Activated CD4-positive, alpha-beta T cell treated with anti-CD3 and anti-CD28 coated beads, Interleukin-2, amount 10 ng/mL, durations not matched to agents 7 days and 5 days (primary cell): ENCODE measurements at regions not wholly inside any gene's neighbourhood (a gene's known extent, or its start where the extent isn't known, plus 50 kb on each side); places are given as distances from the start of the nearest gene placed in this dataset.

Experiments used
- CTCF ChIA-PET: fragments of 350-600 bp; sonication (Branson Sonifier 250); formaldehyde crosslinking; loops from one replicate; lab custom pipeline; 2021; ENCODE audit warnings: antibody characterized with exemption; lab: Charles Lee
- POLR2A ChIA-PET: fragments of 350-600 bp; sonication (Branson Sonifier 250); formaldehyde crosslinking; loops from one replicate; lab custom pipeline; 2021; ENCODE audit warnings: antibody characterized with exemption; lab: Charles Lee
- DNase-seq: peaks from one replicate; pipeline ENCODE4 v3.0.0-alpha.2; 2020
- H3K27ac Mint-ChIP-seq: one replicate; pipeline ENCODE4 v1.8.0; 2021; ENCODE audit warnings: mild to moderate bottlenecking, moderate library complexity, mixed read lengths
- H3K27me3 Mint-ChIP-seq: one replicate; pipeline ENCODE4 v1.8.0; 2021; ENCODE audit warnings: mixed read lengths
- H3K36me3 Mint-ChIP-seq: one replicate; pipeline ENCODE4 v1.8.0; 2021; ENCODE audit warnings: low read depth, mixed read lengths
- H3K4me1 Mint-ChIP-seq: one replicate; pipeline ENCODE4 v1.8.0; 2021; ENCODE audit warnings: mixed read lengths
- H3K4me3 Mint-ChIP-seq: one replicate; pipeline ENCODE4 v1.8.0; 2021; ENCODE audit warnings: mild to moderate bottlenecking, moderate library complexity, mixed read lengths
- H3K9me3 Mint-ChIP-seq: one replicate; pipeline ENCODE4 v1.8.0; 2021; ENCODE audit warnings: mixed read lengths

DNA sequence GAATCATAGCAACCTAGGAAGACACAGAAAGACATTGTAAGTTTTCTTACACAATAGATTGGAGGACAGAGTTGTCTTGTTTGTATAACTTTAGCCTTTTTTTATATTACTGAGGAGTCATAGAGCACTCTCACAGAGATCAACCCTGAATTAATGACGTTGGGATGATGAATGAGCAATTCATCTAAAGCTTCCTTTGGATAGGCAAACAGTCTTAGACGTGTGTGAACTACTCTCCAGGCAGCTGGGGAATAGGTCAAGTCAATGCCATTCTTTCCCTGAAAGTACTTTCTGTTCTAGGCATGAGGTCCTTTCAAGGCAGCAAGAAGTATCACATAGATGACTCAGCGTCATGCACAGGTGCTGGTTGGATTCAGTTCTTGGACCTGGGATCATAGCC is 369.1 kb upstream of the NOVA1 start:
- Mint-ChIP-seq H3K4me3 (no peak overlapping the region), H3K9me3 (peaks cover 5% of the 10 kb centered on the region), H3K27ac (no peak overlapping the region), H3K4me1 (no peaks in the 10 kb centered on the region), H3K36me3 (no peaks in the 10 kb centered on the region), H3K27me3 (no peaks in the 10 kb centered on the region)
- POLR2A ChIA-PET = no interaction called here
- CTCF ChIA-PET = no interaction called here
- DNase-seq = no peak

DNA sequence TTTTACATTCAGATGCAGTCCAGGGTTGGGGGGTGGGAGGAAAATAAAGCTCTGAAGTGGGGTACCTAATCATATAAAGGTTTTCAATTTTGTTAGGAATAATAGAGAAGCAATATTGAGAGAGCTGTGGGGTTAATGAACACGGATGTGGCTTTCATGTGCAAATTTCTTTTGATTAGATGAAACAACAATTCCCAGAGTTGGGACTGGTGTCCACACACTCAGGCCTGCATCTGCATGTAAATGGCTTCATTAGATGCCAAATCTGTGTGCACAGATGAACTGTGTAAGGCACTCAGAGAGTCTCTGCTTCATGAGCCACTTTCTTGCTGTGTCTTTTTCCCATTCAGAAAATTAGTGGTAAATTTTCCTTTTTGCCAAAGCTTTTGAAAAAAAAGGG is 377.1 kb upstream of the NOVA1 start:
- POLR2A ChIA-PET = no interaction called here
- no peaks in the 10 kb centered on the region for H3K36me3 Mint-ChIP-seq
- H3K9me3 Mint-ChIP-seq = peaks cover 2% of the 10 kb centered on the region
- H3K4me1 Mint-ChIP-seq = no peaks in the 10 kb centered on the region
- CTCF ChIA-PET = no interaction called here
- DNase-seq = no peak
- H3K27ac Mint-ChIP-seq = no peak overlapping the region
- H3K4me3 Mint-ChIP-seq = no peak overlapping the region
- no peaks in the 10 kb centered on the region for H3K27me3 Mint-ChIP-seq

DNA sequence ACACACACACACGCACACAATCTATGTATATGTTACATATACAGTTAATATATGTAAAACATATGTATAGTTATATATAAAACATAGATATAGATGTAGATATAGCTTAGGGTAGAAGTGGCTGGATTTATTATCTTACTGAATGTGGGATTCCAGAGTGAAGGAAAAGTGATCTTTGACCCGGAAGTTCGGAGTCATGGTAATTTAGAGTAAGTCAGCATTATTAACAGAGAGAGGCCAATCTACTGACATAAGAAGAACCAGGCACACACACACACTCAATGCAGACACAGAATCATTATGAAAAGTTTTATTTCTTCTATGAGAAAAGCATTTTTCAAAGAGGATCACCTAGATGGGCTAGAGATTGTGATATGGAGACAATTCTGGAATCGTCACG is 384.2 kb upstream of the NOVA1 start:
- ChIA-PET POLR2A (no interaction called here), CTCF (no interaction called here)
- Mint-ChIP-seq H3K36me3 (no peaks in the 10 kb centered on the region), H3K27me3 (no peaks in the 10 kb centered on the region), H3K4me1 (no peaks in the 10 kb centered on the region), H3K27ac (no peak overlapping the region), H3K4me3 (no peak overlapping the region), H3K9me3 (no peaks in the 10 kb centered on the region)
- no peak for DNase-seq

DNA sequence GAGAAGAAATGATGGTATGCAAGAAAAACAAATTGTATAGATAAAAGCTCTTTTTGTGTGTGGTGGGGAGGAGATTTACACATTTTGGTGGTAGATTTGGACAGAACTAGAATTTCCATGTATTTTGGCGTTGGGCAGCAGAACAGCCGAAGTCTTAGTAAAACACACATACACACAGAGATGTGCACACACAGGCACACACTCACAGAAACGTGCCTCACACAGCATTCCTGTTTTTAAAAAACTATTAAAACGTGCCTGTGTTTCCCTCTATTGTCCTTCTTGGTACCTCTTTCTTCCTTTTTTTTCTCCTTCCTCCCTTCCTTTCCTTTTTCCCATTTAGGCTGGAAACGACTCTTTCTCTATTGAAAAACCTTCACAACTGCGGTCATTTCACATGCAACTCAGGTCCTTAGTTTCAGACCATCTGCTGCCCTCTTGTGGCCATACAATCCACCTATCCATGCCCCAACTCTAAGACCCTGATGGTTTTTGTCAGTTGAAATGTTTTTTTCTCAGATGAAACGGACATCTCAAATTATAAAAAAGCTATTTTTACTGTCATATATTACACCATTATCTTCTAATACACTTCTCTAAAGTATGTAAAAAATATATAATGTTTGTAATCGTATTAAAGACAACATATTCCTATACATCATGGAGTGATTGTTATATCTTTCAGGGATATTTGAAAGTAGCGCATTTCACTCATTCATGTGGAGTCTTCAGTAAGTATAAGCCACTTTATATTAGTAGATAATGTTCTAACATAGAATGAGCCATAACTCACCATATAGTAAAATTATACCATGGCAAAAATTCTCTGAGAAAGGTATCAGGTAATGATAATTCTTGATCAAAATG is 386.7 kb upstream of the NOVA1 start:
- no peaks in the 10 kb centered on the region for H3K9me3 Mint-ChIP-seq
- no peaks in the 10 kb centered on the region for H3K4me1 Mint-ChIP-seq
- no peaks in the 10 kb centered on the region for H3K36me3 Mint-ChIP-seq
- no peaks in the 10 kb centered on the region for H3K27me3 Mint-ChIP-seq
- peak; percentile 27 for DNase-seq
- H3K27ac Mint-ChIP-seq = no peak overlapping the region
- CTCF ChIA-PET = interaction anchor here (0.7 kb wide), 1 partner anchor 14 kb away, joined by 3 read pairs; no protein-coding TSS in a partner anchor
- no peak overlapping the region for H3K4me3 Mint-ChIP-seq
- POLR2A ChIA-PET = no interaction called here

DNA sequence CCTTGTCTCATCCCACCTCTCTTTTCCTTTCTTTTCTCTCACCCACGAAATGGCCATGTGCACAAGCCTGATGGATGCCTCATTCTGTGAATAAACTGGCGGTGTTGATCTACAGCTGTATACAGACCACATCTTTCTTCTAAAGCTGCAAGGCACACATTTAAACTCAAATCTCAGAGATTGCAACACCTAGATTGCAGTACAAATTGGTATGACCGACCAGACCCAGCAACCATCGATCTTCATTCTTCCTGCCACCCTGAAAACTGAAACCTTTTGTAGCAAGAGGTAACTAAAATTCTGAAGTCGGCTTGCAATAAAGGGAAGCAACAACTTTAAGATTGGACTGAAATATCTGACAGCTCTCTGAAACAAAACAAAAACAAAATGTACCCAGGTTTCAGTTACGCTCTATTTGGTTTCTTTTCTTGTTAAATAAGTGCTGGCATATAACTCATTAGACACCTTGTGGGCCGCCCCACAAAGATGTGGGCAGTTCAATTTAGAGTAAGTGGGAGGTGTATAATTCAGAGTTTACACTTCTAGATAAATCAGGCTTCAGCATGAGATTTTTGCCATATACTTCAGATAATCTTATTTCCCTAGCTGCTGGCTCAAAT is 390.0 kb upstream of the NOVA1 start:
- Mint-ChIP-seq H3K9me3 (peaks cover 4% of the 10 kb centered on the region), H3K27me3 (no peaks in the 10 kb centered on the region), H3K36me3 (no peaks in the 10 kb centered on the region), H3K4me1 (no peaks in the 10 kb centered on the region), H3K27ac (no peak overlapping the region), H3K4me3 (no peak overlapping the region)
- ChIA-PET POLR2A (no interaction called here), CTCF (no interaction called here)
- DNase-seq = no peak

DNA sequence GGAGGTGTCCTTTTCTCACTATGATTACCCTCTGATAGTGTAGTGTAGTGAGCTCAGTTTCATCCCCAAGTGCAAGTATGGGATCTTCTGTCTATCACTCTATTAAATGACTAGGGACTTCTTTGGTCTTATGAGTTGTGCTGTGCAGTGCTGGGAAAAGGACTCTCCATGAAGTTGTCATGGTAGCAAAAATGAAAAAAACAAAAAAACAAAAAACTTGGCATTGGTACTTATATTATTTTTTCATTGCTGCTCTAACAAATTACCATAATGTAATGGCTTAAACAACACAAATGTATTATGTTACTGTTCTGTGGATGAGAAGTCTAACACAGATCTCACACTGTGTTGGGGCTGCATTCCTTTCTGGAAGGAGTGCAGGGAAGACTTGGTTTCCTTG is 393.1 kb upstream of the NOVA1 start:
- Mint-ChIP-seq H3K27me3 (no peaks in the 10 kb centered on the region), H3K4me1 (no peaks in the 10 kb centered on the region), H3K9me3 (peaks cover 4% of the 10 kb centered on the region), H3K27ac (no peak overlapping the region), H3K36me3 (no peaks in the 10 kb centered on the region), H3K4me3 (no peak overlapping the region)
- ChIA-PET POLR2A (no interaction called here), CTCF (no interaction called here)
- no peak for DNase-seq

DNA sequence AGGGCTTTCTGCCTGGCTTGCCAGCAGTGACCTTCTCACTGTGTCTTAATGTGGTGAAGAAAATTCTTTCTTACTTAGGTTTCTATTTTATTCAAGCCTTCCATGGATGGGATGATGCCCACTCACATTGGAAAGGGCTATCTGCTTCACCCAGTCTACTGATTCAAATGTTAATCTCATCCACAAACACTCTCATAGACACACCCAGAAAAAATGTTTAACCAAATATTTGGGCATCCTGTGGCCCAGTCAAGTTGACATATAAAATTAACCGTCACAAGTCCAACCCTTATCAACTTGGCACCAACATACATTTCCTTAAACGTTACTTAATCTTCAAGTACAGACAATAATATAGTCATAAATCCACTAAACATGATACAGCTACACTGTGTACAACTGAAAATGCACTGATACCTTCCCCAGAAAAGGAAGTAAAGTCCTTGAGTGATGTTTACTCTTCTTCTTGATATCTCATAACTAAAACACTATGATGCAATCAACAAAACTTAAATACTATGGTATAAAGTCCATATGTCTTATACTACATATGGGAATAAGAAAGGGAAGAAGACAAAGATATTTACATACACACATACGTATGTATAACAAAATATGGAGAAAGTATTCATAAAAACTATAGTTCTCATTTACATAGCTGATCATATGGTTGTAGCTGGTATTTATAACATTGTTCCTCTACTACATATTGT is 394.7 kb upstream of the NOVA1 start:
- H3K27ac Mint-ChIP-seq = no peak overlapping the region
- POLR2A ChIA-PET = no interaction called here
- H3K4me1 Mint-ChIP-seq = no peaks in the 10 kb centered on the region
- CTCF ChIA-PET = no interaction called here
- DNase-seq = no peak
- H3K27me3 Mint-ChIP-seq = no peaks in the 10 kb centered on the region
- no peak overlapping the region for H3K4me3 Mint-ChIP-seq
- peaks cover 6% of the 10 kb centered on the region for H3K9me3 Mint-ChIP-seq
- H3K36me3 Mint-ChIP-seq = no peaks in the 10 kb centered on the region

DNA sequence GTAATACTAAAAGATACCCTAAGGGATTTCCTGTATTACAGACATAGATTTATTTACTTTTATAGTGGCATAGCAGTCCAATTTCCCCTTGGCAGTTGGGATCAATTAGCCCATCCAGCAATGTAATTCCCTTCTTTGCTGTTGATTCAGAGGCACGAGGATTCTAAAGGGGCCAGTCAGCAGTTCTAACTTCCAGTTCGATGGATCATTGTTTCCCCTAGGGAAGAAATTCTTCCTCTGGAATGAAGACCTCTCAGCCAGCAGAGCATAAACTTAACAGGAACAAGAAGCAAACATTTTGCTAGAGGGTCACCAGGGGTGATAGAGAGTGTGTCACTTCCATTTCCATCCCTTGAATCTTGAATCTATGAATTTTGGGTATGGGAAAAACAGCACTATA is 395.7 kb upstream of the NOVA1 start:
- H3K4me3 Mint-ChIP-seq = no peak overlapping the region
- ChIA-PET CTCF (no interaction called here), POLR2A (no interaction called here)
- H3K36me3 Mint-ChIP-seq = no peaks in the 10 kb centered on the region
- H3K27ac Mint-ChIP-seq = no peak overlapping the region
- DNase-seq = no peak
- no peaks in the 10 kb centered on the region for H3K4me1 Mint-ChIP-seq
- H3K9me3 Mint-ChIP-seq = peaks cover 6% of the 10 kb centered on the region
- H3K27me3 Mint-ChIP-seq = no peaks in the 10 kb centered on the region

DNA sequence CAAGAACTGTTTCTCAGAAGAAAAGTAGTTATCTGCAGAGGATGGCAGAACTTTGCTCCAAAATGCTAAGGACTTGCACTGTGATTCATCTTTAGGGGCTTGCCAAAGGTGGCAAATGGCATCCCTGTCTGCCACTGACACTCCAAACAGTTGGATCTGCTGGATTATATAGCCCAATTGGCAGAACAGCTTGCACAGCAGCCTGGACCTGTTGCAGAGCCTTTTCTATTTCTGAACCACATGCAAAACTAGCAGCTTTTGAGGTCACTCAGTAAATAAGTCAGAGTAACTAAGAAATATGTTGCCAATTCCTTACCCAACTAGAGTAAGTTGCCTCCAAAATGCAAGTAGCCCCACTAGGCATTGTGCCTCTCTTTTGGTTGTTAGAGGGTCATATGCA is 397.5 kb upstream of the NOVA1 start:
- Mint-ChIP-seq H3K36me3 (no peaks in the 10 kb centered on the region), H3K4me3 (no peak overlapping the region), H3K9me3 (peaks cover 6% of the 10 kb centered on the region), H3K4me1 (no peaks in the 10 kb centered on the region), H3K27me3 (no peaks in the 10 kb centered on the region), H3K27ac (no peak overlapping the region)
- ChIA-PET POLR2A (no interaction called here), CTCF (no interaction called here)
- no peak for DNase-seq

DNA sequence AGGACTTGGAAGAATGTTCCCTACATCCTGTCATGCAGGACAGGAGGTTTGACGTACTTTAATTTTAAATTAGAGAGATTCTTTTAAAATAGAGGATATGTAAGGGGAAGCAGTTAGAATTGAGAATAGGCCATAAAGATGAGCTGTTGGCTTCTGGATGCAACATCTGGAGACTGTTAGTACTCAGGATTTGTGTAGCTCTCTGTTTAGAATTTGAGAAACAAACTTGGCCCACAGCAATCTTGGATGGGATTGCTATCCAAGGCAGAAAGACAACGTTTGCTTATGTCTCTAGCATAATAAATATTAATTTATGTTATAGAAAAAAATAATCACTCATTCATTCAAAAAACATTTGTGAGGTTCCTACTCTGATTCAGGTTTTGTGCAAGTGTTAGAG is 398.4 kb upstream of the NOVA1 start:
- Mint-ChIP-seq H3K9me3 (peaks cover 6% of the 10 kb centered on the region), H3K4me3 (no peak overlapping the region), H3K27me3 (no peaks in the 10 kb centered on the region), H3K4me1 (no peaks in the 10 kb centered on the region), H3K27ac (no peak overlapping the region), H3K36me3 (no peaks in the 10 kb centered on the region)
- CTCF ChIA-PET = no interaction called here
- DNase-seq = no peak
- POLR2A ChIA-PET = no interaction called here

DNA sequence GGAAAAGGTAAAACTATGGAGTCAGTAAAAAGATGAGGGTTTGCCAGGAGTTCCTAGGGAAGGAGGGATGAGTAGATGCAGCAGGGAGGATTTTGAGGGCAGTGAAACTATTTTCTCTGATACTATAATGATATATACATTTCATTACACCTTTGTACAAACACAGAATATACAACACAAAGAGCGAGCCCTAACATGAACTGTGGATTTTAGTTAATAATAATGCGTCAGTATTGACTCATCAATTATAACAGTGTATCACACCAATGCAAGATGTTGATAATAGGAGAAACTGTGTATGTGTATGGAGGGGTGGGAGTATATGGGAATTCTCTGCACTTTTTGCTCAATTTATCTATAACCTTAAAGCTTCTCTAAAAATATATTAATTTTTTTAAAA is 404.3 kb upstream of the NOVA1 start:
- Mint-ChIP-seq H3K4me1 (no peaks in the 10 kb centered on the region), H3K27ac (no peak overlapping the region), H3K9me3 (peaks cover 5% of the 10 kb centered on the region), H3K4me3 (no peak overlapping the region), H3K36me3 (no peaks in the 10 kb centered on the region), H3K27me3 (no peaks in the 10 kb centered on the region)
- ChIA-PET CTCF (no interaction called here), POLR2A (no interaction called here)
- no peak for DNase-seq

DNA sequence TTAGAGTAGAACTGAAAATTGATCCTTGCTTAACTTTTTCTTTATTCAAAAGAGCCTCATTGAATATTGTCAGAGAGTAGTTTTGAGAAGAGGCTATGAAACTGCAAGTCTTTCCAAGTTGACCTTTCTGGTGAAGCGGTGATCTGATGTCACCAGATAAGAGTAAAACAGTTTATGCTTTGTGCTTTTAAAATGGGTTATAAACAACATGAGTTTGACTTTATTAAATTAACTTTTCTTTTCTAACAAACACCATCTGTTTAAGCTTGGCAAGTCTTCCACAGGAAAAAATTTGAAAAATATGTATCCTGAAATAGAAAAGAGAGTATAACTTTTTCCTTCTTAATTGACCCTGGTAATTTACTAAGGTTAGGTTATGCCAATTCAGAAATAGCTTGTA is 408.7 kb upstream of the NOVA1 start:
- POLR2A ChIA-PET = no interaction called here
- CTCF ChIA-PET = no interaction called here
- H3K9me3 Mint-ChIP-seq = peaks cover 11% of the 10 kb centered on the region
- no peaks in the 10 kb centered on the region for H3K36me3 Mint-ChIP-seq
- no peaks in the 10 kb centered on the region for H3K27me3 Mint-ChIP-seq
- no peak overlapping the region for H3K27ac Mint-ChIP-seq
- no peak overlapping the region for H3K4me3 Mint-ChIP-seq
- no peak for DNase-seq
- no peaks in the 10 kb centered on the region for H3K4me1 Mint-ChIP-seq

DNA sequence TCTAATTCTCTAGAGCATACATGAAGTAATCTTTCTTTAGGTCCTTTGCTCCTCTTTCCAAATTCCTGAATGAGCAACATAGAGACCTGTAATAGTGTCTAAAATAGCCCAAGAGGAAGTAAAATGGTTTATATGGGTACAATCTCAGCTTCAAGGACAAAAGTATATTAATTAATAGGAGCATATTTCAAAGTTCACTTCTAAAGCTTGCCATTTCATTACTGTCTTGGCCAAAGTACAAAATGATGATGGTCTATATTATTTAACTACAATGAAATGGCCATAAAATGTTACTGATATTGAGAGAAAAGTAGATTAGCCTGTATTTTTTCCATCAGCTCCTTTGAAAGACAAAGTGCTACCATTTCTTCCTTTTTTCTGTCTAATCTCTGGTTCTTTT is 410.4 kb upstream of the NOVA1 start:
- Mint-ChIP-seq H3K4me3 (no peak overlapping the region), H3K27me3 (no peaks in the 10 kb centered on the region), H3K9me3 (peaks cover 7% of the 10 kb centered on the region), H3K4me1 (no peaks in the 10 kb centered on the region), H3K27ac (no peak overlapping the region), H3K36me3 (no peaks in the 10 kb centered on the region)
- DNase-seq = no peak
- ChIA-PET CTCF (no interaction called here), POLR2A (no interaction called here)
